ENCODE measurements at regions not wholly inside any gene's neighbourhood (a gene's known extent, or its start where the extent isn't known, plus 50 kb on each side); places are given as distances from the start of the nearest gene placed in this dataset.
"Not testable (repeated sequence)": the region's sequence is repeated elsewhere in the genome, so short reads cannot be mapped to it uniquely, and the experiment has no call there.

DNA sequence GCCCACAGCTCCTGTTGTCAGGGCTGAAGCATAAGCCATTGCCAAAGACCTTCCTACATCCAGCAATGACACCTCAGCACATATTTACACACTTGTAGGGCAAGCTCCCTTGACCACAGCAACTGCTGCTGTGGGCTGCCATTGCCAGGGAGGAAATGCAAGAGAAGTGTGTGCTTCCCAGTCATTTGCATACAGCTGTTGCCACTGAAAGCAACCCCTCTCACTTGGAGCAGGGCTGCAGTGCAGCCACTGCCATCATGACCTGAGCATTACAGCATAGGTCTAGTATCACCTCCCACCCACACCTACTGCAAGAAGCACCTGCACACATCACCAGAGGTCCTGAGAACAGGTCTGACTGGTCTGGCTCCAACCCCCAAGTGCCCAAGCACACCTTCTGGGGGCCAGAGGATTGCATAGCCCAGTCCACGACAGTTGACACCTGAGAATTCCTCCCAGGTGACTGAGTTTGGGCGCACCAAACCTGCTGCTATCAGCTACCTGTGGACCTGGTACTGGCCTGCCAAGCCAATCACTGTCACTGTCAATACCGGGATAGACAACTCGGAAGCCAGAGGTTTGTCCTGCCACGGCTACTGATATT, 636.5 kb upstream of the SLIT2 start:
- no peak for DNase-seq (ENCODE audit: low spot score)

DNA sequence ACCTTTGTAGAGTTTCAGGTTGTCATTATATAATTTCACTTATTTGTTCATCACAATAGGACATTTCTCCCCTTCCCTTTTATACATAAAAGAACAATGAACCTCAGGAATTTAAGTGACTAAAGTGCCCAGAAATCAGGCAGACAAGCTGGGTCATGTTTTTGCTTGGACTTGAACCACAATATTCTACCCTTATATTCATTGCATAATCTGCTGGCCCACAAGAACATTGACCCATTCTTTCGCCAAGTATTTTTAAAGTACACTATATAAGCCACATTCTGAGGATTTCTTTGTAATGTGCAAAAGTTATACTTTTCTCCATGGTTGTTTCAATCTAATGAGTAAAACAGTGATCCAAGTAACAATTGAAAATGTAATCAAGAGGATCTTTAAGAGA, 637.5 kb upstream of the SLIT2 start:
- no peak for DNase-seq (ENCODE audit: low spot score)

DNA sequence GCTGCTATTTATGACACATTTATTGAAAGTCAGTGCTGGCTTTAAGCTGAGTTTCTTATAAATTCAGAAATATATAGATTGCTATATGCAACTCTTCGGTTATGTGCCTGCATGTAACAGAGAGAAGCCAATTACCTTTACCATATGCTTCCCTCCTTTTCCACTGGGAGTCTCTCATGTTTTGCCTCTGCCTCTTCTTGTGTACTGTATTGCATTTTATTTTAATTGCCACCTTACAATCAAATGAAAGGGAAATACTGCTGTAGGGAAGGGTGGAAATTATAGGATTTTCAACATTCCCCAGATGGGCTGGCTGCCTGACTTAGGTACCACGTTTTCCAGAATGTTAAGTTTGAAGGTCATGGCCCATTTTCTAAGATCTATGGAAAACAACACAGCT, 655.4 kb upstream of the SLIT2 start:
- no peak for DNase-seq (ENCODE audit: low spot score)

- no peak for DNase-seq (ENCODE audit: low spot score)
Measured at GRCh38 chr4:19592391-19592790, 659.3 kb upstream of the SLIT2 start.

GRCh38 chr4:19583827-19584569, 667.7 kb upstream of the SLIT2 start:
- no peak for DNase-seq (ENCODE audit: low spot score)

DNA sequence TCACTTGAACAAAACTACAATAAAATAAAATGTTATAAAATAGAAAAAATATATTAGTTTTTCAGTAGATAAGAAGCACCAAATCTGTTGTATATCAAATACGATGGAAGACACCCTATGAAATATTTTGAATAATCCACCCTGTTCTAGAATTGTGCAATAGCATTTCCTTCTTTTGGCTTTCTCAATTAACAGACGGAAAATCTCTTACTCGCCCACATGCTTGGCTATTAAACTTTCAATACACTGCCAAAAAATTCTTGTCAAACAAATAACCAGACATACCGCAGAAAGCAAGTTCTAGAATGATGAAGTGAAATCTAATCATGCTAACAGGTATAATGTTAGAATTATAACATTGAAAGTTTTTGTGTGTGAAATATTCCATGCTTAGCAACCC, 671.6 kb upstream of the SLIT2 start:
- DNase-seq (ENCODE audit: low spot score), result no peak

DNA sequence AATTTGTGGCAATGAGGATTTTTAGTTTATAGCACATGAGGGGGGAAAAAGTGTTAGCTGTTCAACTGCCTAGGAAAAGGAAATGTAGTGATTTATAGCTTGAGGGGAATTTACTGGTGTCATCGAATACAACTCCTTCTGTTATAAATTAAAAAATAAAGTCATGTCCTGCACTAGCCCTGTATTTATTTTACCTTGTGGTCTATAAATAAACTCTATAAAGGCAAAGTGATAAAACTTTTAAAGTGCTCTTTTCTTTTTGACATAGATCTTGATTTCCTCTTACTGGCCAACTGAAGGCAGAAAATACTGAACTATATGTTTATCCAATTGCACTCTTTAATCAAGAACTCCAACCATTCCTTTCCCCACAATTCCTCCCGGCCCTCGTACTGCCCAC, 672.1 kb upstream of the SLIT2 start:
- no peak for DNase-seq (ENCODE audit: low spot score)

DNA sequence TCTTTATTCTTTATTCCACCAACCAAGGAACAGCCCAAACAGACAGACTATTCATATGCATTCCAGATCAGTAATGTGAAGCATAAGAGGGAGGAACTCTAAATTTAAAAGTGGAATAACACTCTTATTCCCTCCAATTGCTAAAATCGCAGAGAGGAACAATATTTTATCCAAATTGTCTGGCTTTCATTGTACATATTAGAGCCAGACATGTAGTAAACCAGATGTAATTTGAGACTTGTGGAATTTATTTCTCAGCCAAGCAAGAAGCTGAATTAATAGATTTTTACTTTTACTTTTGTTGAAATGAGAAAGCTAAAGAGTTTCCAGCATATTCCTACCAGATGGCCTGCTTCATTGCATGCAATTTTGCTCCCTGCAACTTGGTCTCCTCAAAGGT, 674.6 kb upstream of the SLIT2 start:
- DNase-seq (ENCODE audit: low spot score), result no peak

DNA sequence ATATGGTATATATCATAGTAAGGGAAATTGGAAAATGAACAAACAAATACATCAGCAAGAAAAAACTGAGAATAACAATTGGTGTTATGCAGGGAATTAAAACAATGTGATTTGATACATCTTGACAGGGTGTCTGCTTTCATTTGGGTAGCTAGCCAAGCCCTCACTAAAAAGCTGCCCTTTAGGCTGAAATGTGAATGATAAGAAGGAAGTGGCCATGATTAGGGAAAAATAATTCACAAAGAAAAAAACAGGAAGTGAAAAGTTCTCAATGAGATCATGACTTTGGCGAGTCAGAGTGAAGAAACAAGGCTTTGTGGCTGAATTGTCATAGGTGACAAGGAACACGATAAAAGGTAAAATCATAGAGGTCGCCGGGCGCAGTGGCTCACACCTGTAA, 675.8 kb upstream of the SLIT2 start:
- DNase-seq (ENCODE audit: low spot score), result no peak

GRCh38 chr4:19566041-19566440, 685.7 kb upstream of the SLIT2 start:
- DNase-seq (ENCODE audit: low spot score), result no peak

- DNase-seq (ENCODE audit: low spot score), result no peak
Measured at GRCh38 chr4:19562456-19562855, 689.2 kb upstream of the SLIT2 start.

- no peak for DNase-seq (ENCODE audit: low spot score)
Measured at GRCh38 chr4:19557161-19557560, 694.5 kb upstream of the SLIT2 start.

DNA sequence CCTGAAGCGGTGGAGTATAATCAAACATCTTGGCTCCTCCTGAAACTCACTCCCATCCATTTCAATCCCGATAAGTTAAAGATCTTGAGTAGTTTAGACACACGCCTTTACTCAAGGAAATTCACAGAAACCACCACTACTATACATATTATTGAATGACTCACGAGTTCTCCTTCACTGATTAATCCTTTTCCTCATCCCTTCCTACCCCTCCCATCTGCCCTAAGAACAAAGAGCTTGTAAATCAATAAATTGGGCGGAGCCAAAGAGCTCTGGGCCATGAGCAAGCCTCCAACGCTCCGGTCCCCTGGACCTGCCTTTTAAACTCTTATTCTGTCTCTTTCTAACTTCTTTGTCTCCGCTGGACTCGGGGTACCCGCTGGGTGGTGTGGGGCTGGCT, 695.4 kb upstream of the SLIT2 start:
- DNase-seq (ENCODE audit: low spot score), result not testable (repeated sequence)

- no peak for DNase-seq (ENCODE audit: low spot score)
Measured at GRCh38 chr4:19547463-19547862, 704.2 kb upstream of the SLIT2 start.

DNA sequence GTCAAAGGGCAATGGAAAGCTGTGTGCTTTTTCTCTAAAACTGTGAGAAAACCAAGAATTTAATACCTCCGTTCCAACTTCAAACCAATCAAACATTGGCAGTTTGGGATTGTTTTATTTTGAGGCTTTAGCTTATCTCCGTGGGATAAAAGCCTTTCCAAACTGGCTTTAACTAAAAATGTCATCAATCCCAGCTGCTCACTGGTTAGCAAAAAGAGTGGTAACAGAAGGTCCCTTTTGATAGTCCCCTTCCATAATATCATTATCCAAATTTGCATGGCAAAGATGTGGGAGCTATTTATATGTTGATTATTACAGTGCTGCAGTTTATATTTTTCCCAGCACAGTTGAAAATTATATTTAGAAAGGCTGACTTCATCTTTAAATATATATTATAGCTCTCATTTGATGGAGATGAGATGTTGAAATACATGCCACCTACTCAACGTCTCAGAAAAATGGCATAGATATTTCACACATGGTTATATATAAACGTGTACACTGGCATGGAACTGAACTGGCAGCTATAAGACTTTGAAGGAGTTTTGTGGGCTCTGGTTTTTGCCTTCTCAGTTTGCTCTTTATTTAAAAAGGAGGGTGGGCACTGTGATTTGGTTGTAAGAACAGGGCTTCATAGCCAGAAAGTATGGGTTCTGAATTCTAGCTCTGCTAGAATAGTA, 707.1 kb upstream of the SLIT2 start:
- DNase-seq (ENCODE audit: low spot score), result no peak

GRCh38 chr4:19540859-19541540, 710.7 kb upstream of the SLIT2 start:
- DNase-seq (ENCODE audit: low spot score), result no peak

GRCh38 chr4:19539201-19539600, 712.5 kb upstream of the SLIT2 start:
- no peak for DNase-seq (ENCODE audit: low spot score)

GRCh38 chr4:19534159-19534558, 717.5 kb upstream of the SLIT2 start:
- no peak for DNase-seq (ENCODE audit: low spot score)

DNA sequence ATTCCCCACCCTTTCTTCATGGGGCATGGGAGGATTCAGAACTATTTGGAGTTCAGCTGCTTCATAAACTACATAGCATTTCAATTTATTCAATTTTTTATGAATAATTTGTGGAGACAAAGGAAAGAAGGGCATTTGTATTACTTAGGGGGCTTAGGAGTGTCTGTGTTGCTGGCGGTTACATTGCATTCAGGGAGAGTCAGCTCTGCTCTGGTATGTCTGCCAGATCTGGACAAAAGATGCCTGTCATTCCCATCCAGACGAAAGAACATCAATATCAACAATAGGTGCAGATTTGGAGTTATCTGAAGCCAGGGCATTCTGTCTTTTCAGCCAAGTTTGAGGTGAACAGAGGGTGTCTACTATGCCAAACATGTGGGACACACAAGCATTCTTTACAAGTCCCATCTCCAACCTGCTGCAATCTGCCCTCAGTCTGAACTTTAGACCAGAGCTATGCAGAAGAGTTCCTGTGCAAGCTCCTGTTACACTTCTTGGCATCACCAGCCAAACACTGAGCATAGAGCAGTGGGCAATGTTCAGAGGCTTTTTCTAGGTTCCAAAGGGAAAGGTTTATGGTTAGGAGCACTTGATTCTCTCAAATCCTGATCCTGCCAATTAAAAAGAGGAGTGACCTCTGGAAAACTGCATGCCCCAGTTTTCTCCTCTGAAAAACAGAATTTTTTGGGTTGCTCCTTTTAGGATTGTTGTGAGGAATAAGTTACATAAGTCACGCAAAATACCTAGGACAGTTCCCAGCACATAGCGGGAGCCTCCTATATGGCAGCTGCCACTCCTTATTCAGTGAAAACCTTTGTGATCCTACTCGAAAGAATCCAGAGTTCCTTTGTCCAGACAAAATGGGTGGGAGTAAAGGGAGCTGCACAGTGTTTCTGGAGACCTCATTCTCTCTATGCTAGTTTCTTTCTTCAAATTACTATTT, 719.5 kb upstream of the SLIT2 start:
- no peak for DNase-seq (ENCODE audit: low spot score)

GRCh38 chr4:19523964-19524363, 727.7 kb upstream of the SLIT2 start:
- no peak for DNase-seq (ENCODE audit: low spot score)

- DNase-seq (ENCODE audit: low spot score), result no peak
Measured at GRCh38 chr4:19522966-19523365, 728.7 kb upstream of the SLIT2 start.
